IMR-90 (cell line): ENCODE measurements at regions not wholly inside any gene's neighbourhood (a gene's known extent, or its start where the extent isn't known, plus 50 kb on each side); places are given as distances from the start of the nearest gene placed in this dataset.

Source experiments
- ATAC-seq: fragments of 200-7000 bp; cut with Tn5 transposase; 2 replicates; pipeline ENCODE4 v1.9.1; 2020; ENCODE audit warnings: low read depth, mild to moderate bottlenecking, moderate library complexity
- BruUV-seq: library from RNA; stranded (reverse); fragments of 400-500 nt; replicated peaks from 2 replicates; lab custom pipeline; 2021; lab: Mats Ljungman, UMichigan
- CTCF ChIA-PET: fragments of 300-600 bp; formaldehyde crosslinking; extraction: SDS; loops from one replicate; lab custom pipeline; 2021; ENCODE audit warnings: antibody characterized with exemption; lab: Yijun Ruan, JAX
- POLR2A ChIA-PET: fragments of 300-600 bp; sonication (Branson Sonifier 250); formaldehyde crosslinking; loops from one replicate; lab custom pipeline; 2022; ENCODE audit warnings: antibody characterized with exemption; ENCODE audit not compliant: unreplicated experiment; lab: Charles Lee
- DNase-seq: peaks from one replicate; pipeline ENCODE4 v3.0.0; 2013
- H2AFZ ChIP-seq: replicated peaks from 2 replicates; pipeline ENCODE3; 2013; ENCODE audit warnings: low read length, mild to moderate bottlenecking; ENCODE audit not compliant: poor library complexity
- H2AK5ac ChIP-seq: 2 replicates; pipeline ENCODE4 v1.6.1; 2013; ENCODE audit warnings: low read depth, low read length, inconsistent platforms
- H2AK9ac ChIP-seq: replicated peaks from 2 replicates; pipeline ENCODE3; 2013; ENCODE audit warnings: mild to moderate bottlenecking, low read depth, low read length, moderate library complexity; ENCODE audit not compliant: poor library complexity
- H2BK120ac ChIP-seq: 2 replicates; pipeline ENCODE4 v1.6.1; 2013; ENCODE audit warnings: low read depth, low read length, inconsistent platforms
- H2BK15ac ChIP-seq: 3 replicates; pipeline ENCODE4 v1.6.1; 2013; ENCODE audit warnings: low read depth, low read length, inconsistent platforms
- H2BK20ac ChIP-seq: 2 replicates; pipeline ENCODE4 v1.6.1; 2013; ENCODE audit warnings: low read depth, mild to moderate bottlenecking, inconsistent platforms, low read length, moderate library complexity
- H2BK5ac ChIP-seq: 2 replicates; pipeline ENCODE4 v1.6.1; 2013; ENCODE audit warnings: mild to moderate bottlenecking, low read depth, low read length, inconsistent platforms; ENCODE audit not compliant: poor library complexity, severe bottlenecking
- H3K14ac ChIP-seq: replicated peaks from 2 replicates; pipeline ENCODE4 v1.6.1; 2013; ENCODE audit warnings: low read depth, low read length, inconsistent platforms
- H3K18ac ChIP-seq: 2 replicates; pipeline ENCODE4 v1.6.1; 2013; ENCODE audit warnings: low read depth, low read length, control low read depth
- H3K23ac ChIP-seq: 2 replicates; pipeline ENCODE4 v1.6.1; 2013; ENCODE audit warnings: low read depth, low read length, inconsistent platforms
- H3K27ac ChIP-seq: 2 replicates; pipeline ENCODE4 v1.5.1; 2013; ENCODE audit warnings: mild to moderate bottlenecking, control low read depth, low read length; ENCODE audit not compliant: insufficient read depth
- H3K27me3 ChIP-seq: 2 replicates; pipeline ENCODE4 v1.6.1; 2013; ENCODE audit warnings: low read length; ENCODE audit not compliant: control insufficient read depth, insufficient read depth
- H3K36me3 ChIP-seq: 2 replicates; pipeline ENCODE4 v1.6.1; 2013; ENCODE audit warnings: low read length, mixed read lengths; ENCODE audit not compliant: control insufficient read depth, insufficient read depth
- H3K4ac ChIP-seq: 2 replicates; pipeline ENCODE4 v1.6.1; 2013; ENCODE audit warnings: low read depth, low read length, inconsistent platforms
- H3K4me1 ChIP-seq: 2 replicates; pipeline ENCODE4 v1.6.1; 2013; ENCODE audit warnings: low read length, mixed read lengths; ENCODE audit not compliant: control insufficient read depth, insufficient read depth
- H3K4me2 ChIP-seq: 2 replicates; pipeline ENCODE4 v1.6.1; 2013; ENCODE audit warnings: low read depth, mild to moderate bottlenecking, control low read depth, low read length, moderate library complexity
- H3K4me3 ChIP-seq: 2 replicates; pipeline ENCODE4 v1.5.1; 2013; ENCODE audit warnings: low read depth, mild to moderate bottlenecking, control low read depth, low read length, moderate library complexity; ENCODE audit not compliant: insufficient read depth
- H3K56ac ChIP-seq: 2 replicates; pipeline ENCODE4 v1.6.1; 2013; ENCODE audit warnings: low read length, inconsistent platforms; ENCODE audit not compliant: insufficient read depth; ENCODE audit errors: extremely low read depth
- H3K79me1 ChIP-seq, 2 experiments: 2 replicates each; pipeline ENCODE4 v1.6.1; 2013; ENCODE audit warnings: low read length in 2 of 2, inconsistent platforms in 1 of 2, low read depth in 1 of 2
- H3K9ac ChIP-seq: 2 replicates; pipeline ENCODE4 v1.6.1; 2013; ENCODE audit warnings: low read depth, low read length, control low read depth
- H3K9me1 ChIP-seq: 2 replicates; pipeline ENCODE4 v1.6.1; 2013; ENCODE audit warnings: low read length, inconsistent platforms; ENCODE audit not compliant: insufficient read depth
- H3K9me3 ChIP-seq: 2 replicates; pipeline ENCODE4 v1.6.1; 2013; ENCODE audit warnings: low read length; ENCODE audit not compliant: control insufficient read depth, insufficient read depth
- H4K20me1 ChIP-seq: 2 replicates; pipeline ENCODE4 v1.6.1; 2013; ENCODE audit warnings: low read length, inconsistent platforms; ENCODE audit not compliant: insufficient read depth
- H4K5ac ChIP-seq: 2 replicates; pipeline ENCODE4 v1.6.1; 2013; ENCODE audit warnings: mild to moderate bottlenecking, low read depth, low read length, control low read depth
- H4K8ac ChIP-seq, 2 experiments: 2 replicates each; pipeline ENCODE4 v1.6.1; 2013; ENCODE audit warnings: low read depth in 2 of 2, low read length in 2 of 2, control low read depth in 1 of 2, inconsistent platforms in 1 of 2
- H4K91ac ChIP-seq: 2 replicates; pipeline ENCODE4 v1.6.1; 2013; ENCODE audit warnings: low read depth, low read length, inconsistent platforms; ENCODE audit not compliant: insufficient read depth
- BHLHE40 ChIP-seq: fragments of 150-350 bp; IDR thresholded peaks from 2 replicates; pipeline ENCODE4 v1.6.1; 2016; ENCODE audit warnings: mild to moderate bottlenecking, low read depth, low read length
- CEBPB ChIP-seq: IDR thresholded peaks from 2 replicates; pipeline ENCODE4 v1.6.1; 2012; ENCODE audit warnings: low read depth, low read length, improper control_type of control experiment
- CHD1 ChIP-seq: IDR thresholded peaks from 2 replicates; pipeline ENCODE4 v1.6.1; 2012; ENCODE audit warnings: low read depth, low read length, improper control_type of control experiment
- FOS ChIP-seq: fragments of 150-350 bp; IDR thresholded peaks from 2 replicates; pipeline ENCODE4 v1.6.1; 2016; ENCODE audit warnings: low read depth, low read length
- MAFK ChIP-seq: IDR thresholded peaks from 2 replicates; pipeline ENCODE4 v1.6.1; 2012; ENCODE audit warnings: low read depth, low read length, improper control_type of control experiment
- MXI1 ChIP-seq: IDR thresholded peaks from 2 replicates; pipeline ENCODE4 v1.6.1; 2012; ENCODE audit warnings: low read depth, mild to moderate bottlenecking, low read length, moderate library complexity, borderline replicate concordance
- NFE2L2 ChIP-seq: fragments of 150-350 bp; IDR thresholded peaks from 2 replicates; pipeline ENCODE4 v1.6.1; 2016; ENCODE audit warnings: low read depth, mild to moderate bottlenecking, low read length
- POLR2A ChIP-seq: IDR thresholded peaks from 2 replicates; pipeline ENCODE4 v1.6.1; 2012; ENCODE audit warnings: mild to moderate bottlenecking, low read depth, low read length
- RAD21 ChIP-seq: IDR thresholded peaks from 2 replicates; pipeline ENCODE4 v1.6.1; 2012; ENCODE audit warnings: low read length, improper control_type of control experiment
- RCOR1 ChIP-seq: IDR thresholded peaks from 2 replicates; pipeline ENCODE4 v1.6.1; 2012; ENCODE audit warnings: mild to moderate bottlenecking, low read length, improper control_type of control experiment; ENCODE audit not compliant: insufficient replicate concordance
- RFX5 ChIP-seq: IDR thresholded peaks from 2 replicates; pipeline ENCODE4 v1.8.0; 2012; ENCODE audit warnings: low read depth, mild to moderate bottlenecking, low read length, moderate library complexity
- WGBS, 2 experiments: methylation state at CpG; one replicate each; pipeline versions ENCODE4 v1.1.5 to v1.1.7; 2013; ENCODE audit warnings: missing lambda C conversion rate in 2 of 2; ENCODE audit not compliant: insufficient read length in 1 of 2; ENCODE audit errors: extremely low coverage in 2 of 2; 5-methylcytosine and 5-hydroxymethylcytosine counted together
- dilution Hi-C: fragments of 300-500 bp; cut with HindIII; formaldehyde crosslinking; loops from one replicate; pipeline ENCODE4 v1.14.3; 2018; ENCODE audit warnings: low sequenced_read_pairs; ENCODE audit not compliant: unreplicated experiment
- in situ Hi-C: fragments of 300-500 bp; cut with MboI; formaldehyde crosslinking; loops from 3 replicates; pipeline ENCODE4 v1.14.3; 2019; ENCODE audit warnings: low sequenced_read_pairs, inconsistent platforms, mixed read lengths
- intact Hi-C: fragments of 100-400 bp; cut with micrococcal nuclease; formaldehyde crosslinking; loops from 2 replicates; pipeline ENCODE4 v1.10.0; 2022
- TF ChIP-seq, protein P1 (sequence below): conservative IDR thresholded peaks from 2 replicates; pipeline ENCODE4 v1.5.1; 2012; ENCODE audit warnings: mild to moderate bottlenecking, low read depth, low read length, improper control_type of control experiment
- TF ChIP-seq, protein P2 (sequence below): fragments of 150-350 bp; IDR thresholded peaks from 2 replicates; pipeline ENCODE4 v1.6.1; 2017; ENCODE audit warnings: mild to moderate bottlenecking, antibody characterized with exemption, low read length, low read depth
- TF ChIP-seq, protein P3 (sequence below): fragments of 150-350 bp; IDR thresholded peaks from 2 replicates; pipeline ENCODE4 v1.6.1; 2016; ENCODE audit warnings: low read depth, mild to moderate bottlenecking, low read length, moderate library complexity, borderline replicate concordance

DNA sequence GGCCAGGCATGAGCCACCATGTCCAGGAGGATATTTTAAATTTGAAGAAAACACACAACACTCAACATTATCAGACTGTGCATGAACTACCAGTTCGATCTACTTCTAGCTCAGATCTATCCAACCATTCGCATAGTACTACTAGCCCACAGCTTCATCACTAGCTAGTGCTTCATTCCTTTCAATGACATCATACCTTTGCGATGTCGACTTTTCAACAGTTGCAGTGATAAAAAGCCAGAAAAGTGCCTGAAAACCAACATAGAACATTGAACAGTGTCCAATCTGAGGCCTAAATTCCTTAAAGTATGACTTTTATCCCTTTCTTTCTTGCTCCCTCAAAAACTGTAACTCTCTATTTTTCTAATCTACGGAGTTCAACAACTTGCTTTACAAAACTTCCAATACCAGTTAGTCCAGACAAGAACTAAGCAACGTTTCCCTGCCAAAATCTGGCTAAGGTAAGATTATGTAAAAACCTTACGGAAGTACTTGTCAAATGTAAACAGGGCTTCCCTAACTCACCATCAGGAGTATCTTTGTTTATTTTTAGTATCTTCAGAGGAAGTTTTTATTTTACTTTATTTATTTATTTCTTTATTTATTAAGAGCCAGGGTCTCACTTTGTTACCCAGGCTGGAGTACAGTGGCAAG is 434.0 kb upstream of the JARID2 start:
- Histone ChIP-seq H2BK15ac (no peak overlapping the region), H3K4ac (peak overlapping the region; percentile 33; the same call in 1 of the 2 replicates), H3K9me1 (0 out of 2 replicates have a peak, but pooled peaks cover 12% of the 10 kb centered on the region), H2BK5ac (peak overlapping the region; percentile 71), H3K4me1 (peaks cover 2% of the 10 kb centered on the region), H4K5ac (no peak overlapping the region), H3K56ac (no peak overlapping the region), H2BK20ac (peak overlapping the region; percentile 76; the same call in 1 of the 2 replicates), H3K4me3 (no peak overlapping the region), H3K27ac (no peak overlapping the region), H2AFZ (no peak overlapping the region), H3K4me2 (no peak overlapping the region; the same call in 1 of the 2 replicates), H4K20me1 (no peaks in the 10 kb centered on the region), H3K14ac (no peak overlapping the region; the same call in 1 of the 2 replicates), H2AK5ac (no peak overlapping the region), H3K23ac (no peak overlapping the region), H2BK120ac (peak overlapping the region; percentile 69; the same call in 1 of the 2 replicates), H3K79me1 (no peaks in the 10 kb centered on the region), H3K36me3 (no peaks in the 10 kb centered on the region), H4K8ac (peak overlapping the region in 1 of 2 experiments; percentile 65; a peak in 1 of 4 replicates), H3K27me3 (no peaks in the 10 kb centered on the region), H3K9ac (no peak overlapping the region), H3K9me3 (no peaks in the 10 kb centered on the region), H3K18ac (peak overlapping the region; percentile 60; the same call in 1 of the 2 replicates), H2AK9ac (no peak overlapping the region), H4K91ac (no peak overlapping the region)
- intact Hi-C loops (no loop called here), in situ Hi-C loops (no loop called here), dilution Hi-C loops (no loop called here)
- ChIA-PET POLR2A (no interaction called here), CTCF (no interaction called here)
- ATAC-seq (peak; percentile 75), DNase-seq (peak; percentile 80)
- 65% methylated on average over 3 of the region's 7 CpGs; no CpG with 5 or more reads in 1 of the 2 experiments for WGBS, 2 experiments
- BruUV-seq = no TSS peak
- TF ChIP-seq RCOR1 (no peak), MXI1 (no peak), BHLHE40 (no peak), CEBPB (no peak), RFX5 (no peak), FOS (no peak), NFE2L2 (no peak), CHD1 (no peak), MAFK (no peak), RAD21 (no peak), POLR2A (no peak)
- TF ChIP-seq, protein P1, sequence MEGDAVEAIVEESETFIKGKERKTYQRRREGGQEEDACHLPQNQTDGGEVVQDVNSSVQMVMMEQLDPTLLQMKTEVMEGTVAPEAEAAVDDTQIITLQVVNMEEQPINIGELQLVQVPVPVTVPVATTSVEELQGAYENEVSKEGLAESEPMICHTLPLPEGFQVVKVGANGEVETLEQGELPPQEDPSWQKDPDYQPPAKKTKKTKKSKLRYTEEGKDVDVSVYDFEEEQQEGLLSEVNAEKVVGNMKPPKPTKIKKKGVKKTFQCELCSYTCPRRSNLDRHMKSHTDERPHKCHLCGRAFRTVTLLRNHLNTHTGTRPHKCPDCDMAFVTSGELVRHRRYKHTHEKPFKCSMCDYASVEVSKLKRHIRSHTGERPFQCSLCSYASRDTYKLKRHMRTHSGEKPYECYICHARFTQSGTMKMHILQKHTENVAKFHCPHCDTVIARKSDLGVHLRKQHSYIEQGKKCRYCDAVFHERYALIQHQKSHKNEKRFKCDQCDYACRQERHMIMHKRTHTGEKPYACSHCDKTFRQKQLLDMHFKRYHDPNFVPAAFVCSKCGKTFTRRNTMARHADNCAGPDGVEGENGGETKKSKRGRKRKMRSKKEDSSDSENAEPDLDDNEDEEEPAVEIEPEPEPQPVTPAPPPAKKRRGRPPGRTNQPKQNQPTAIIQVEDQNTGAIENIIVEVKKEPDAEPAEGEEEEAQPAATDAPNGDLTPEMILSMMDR = no peak
- TF ChIP-seq, protein P2, sequence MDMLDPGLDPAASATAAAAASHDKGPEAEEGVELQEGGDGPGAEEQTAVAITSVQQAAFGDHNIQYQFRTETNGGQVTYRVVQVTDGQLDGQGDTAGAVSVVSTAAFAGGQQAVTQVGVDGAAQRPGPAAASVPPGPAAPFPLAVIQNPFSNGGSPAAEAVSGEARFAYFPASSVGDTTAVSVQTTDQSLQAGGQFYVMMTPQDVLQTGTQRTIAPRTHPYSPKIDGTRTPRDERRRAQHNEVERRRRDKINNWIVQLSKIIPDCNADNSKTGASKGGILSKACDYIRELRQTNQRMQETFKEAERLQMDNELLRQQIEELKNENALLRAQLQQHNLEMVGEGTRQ = no peak
- TF ChIP-seq, protein P3, sequence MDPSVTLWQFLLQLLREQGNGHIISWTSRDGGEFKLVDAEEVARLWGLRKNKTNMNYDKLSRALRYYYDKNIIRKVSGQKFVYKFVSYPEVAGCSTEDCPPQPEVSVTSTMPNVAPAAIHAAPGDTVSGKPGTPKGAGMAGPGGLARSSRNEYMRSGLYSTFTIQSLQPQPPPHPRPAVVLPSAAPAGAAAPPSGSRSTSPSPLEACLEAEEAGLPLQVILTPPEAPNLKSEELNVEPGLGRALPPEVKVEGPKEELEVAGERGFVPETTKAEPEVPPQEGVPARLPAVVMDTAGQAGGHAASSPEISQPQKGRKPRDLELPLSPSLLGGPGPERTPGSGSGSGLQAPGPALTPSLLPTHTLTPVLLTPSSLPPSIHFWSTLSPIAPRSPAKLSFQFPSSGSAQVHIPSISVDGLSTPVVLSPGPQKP = no peak
